ENCODE measurements at regions not wholly inside any gene's neighbourhood (a gene's known extent, or its start where the extent isn't known, plus 50 kb on each side); places are given as distances from the start of the nearest gene placed in this dataset.

DNA sequence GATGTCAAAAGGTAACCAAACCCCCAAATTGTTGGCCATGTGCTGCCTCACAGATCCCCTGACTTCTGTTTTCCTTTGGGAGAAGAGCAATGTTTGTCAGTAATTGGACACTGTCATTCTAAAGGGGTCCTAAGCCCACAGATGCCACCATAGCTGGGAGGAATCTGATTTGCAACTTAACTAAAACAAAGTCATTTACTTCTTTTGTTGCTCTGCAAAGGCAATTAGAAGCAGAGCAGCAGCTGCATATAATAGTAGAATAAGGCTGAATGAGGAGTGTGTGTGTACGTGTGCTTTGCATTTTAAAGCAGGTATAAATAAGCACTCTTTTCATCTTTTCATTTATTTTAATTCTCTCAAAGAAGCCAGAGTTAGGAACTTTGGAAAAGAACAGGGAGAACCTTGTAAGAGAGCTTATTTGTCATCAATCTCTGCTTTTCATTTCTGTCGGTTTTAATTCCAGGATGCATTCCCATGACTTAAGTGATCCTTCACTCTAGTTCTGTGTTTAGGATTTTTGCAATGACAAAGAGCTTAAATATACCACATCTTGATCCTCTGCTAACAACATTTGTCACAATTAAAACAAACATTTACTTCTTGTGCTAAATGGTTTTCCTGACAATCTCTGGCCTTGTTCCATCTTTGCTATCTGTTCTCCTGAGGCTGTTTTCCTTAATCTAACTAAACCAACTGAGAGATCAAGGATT lies 530.2 kb upstream of the CBLB start:
- Histone ChIP-seq H3K9ac (ENCODE audit: low read depth, low read length) (no peak overlapping the region), H3K27me3 (ENCODE audit: control insufficient read depth, insufficient read depth, low read length) (no peaks in the 10 kb centered on the region), H3K36me3 (ENCODE audit: control insufficient read depth, insufficient read depth, low read length) (no peaks in the 10 kb centered on the region), H3K9me3 (ENCODE audit: control insufficient read depth, insufficient read depth, low read length) (no peaks in the 10 kb centered on the region), H3K4me1 (ENCODE audit: control insufficient read depth, insufficient read depth, low read length) (peaks cover 8% of the 10 kb centered on the region), H3K4me3 (ENCODE audit: low read depth, low read length) (no peak overlapping the region)

DNA sequence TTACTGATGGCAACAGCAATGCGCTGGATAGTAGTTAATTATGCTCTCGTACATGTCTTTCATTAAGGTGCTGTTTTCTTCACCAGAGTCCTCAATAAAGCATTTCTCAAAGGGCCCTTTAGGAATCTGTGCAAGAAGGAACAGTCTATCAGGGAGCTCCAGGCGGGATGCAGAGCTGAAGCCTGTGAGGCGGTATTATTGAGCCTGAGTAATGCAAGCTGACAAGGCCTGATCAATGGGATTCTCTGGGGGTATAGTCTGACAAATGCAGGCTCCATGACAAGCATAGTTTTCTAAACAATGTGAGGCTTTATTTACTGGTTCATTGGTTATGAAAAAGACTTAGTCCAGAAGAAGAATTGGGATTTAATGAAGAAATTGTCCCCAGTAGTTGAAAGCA lies 530.9 kb upstream of the CBLB start:
- H3K27me3 ChIP-seq (ENCODE audit: control insufficient read depth, insufficient read depth, low read length) = no peaks in the 10 kb centered on the region

DNA sequence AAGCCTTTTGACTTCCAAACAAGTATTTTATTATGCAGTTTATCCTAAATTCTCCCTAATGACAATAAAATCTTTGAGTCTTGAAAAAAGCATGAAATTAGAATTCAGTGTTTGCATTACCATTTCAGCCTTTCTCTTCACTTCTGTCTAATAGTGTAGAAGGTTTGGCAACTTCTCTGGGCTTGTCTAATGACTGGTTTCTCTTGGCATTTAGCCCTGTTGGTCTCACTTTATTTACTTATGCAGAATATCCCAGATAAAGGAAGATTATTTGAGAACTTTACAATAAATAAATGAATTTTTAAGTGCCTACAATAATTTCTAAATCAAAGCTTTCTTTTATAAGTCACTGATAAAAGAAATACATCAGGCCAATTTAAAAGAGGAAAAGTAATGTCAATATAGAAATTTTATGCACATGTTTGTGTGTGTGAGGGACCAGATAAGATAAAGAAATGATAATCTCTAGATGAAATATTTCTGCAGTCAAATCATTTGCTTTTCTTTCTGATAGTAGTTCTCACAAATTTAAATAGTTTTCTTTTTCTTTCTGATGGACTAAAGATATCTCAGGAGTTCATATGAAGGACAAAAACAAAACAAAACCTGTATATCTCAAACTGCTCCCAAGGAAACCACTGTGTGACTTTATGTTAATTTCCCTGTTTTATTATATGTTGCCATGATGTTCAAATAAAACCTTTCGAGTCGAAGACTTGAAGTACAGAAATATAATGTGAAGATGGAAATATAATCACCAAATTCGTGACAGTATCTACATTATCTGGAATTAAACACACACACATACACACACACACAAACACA lies 533.1 kb upstream of the CBLB start:
- no peaks in the 10 kb centered on the region for H3K27me3 ChIP-seq (ENCODE audit: control insufficient read depth, insufficient read depth, low read length)
- H3K36me3 ChIP-seq (ENCODE audit: control insufficient read depth, insufficient read depth, low read length) = no peaks in the 10 kb centered on the region
- no peak overlapping the region for H3K9ac ChIP-seq (ENCODE audit: low read depth, low read length)
- H3K4me3 ChIP-seq (ENCODE audit: low read depth, low read length) = no peak overlapping the region
- peaks cover 8% of the 10 kb centered on the region for H3K4me1 ChIP-seq (ENCODE audit: control insufficient read depth, insufficient read depth, low read length)
- H3K9me3 ChIP-seq (ENCODE audit: control insufficient read depth, insufficient read depth, low read length) = no peaks in the 10 kb centered on the region

More for the DNA sequence above, 530.9 kb upstream of the CBLB start:
- H3K4me1 ChIP-seq (ENCODE audit: control insufficient read depth, insufficient read depth, low read length) = peaks cover 8% of the 10 kb centered on the region
- no peaks in the 10 kb centered on the region for H3K9me3 ChIP-seq (ENCODE audit: control insufficient read depth, insufficient read depth, low read length)
- H3K4me3 ChIP-seq (ENCODE audit: low read depth, low read length) = no peak overlapping the region
- no peak overlapping the region for H3K9ac ChIP-seq (ENCODE audit: low read depth, low read length)
- no peaks in the 10 kb centered on the region for H3K36me3 ChIP-seq (ENCODE audit: control insufficient read depth, insufficient read depth, low read length)

DNA sequence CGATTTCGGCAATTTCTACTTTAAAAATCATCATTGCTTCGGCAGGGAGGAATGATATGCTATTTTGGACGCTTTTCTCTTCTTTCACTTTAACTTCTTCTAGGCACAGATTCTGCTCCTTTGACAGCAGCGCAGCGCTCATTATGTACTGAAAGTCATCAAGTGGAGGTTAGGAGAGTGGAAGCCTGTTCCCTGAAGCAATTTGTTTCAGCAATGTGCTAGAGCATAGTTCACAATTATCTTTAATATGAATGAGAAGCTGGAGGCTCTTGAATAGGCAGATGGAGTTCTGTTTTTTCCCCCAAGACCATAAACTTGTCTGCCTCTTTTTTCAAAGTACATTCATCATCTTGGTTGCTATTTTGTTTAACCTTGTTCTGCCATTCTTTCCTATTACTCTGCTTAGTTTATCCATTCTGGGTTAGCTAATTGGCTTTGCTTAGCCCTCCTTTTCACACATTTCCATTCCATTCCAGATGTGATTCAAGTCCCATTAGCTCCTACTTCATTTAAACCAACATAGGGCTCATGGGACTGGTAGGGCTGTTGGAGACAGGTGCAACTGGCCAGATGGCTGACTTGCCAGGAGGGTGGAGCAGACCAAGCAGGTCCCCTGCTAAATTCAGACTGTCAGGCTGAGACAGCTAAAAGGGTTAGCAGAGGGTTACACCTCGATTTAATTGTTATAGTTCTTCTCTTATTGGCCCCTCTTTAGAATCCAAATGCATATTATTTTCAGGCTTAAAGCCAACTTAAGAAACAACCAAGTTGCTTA lies 534.7 kb upstream of the CBLB start:
- Histone ChIP-seq H3K4me1 (ENCODE audit: control insufficient read depth, insufficient read depth, low read length) (peaks cover 7% of the 10 kb centered on the region), H3K9ac (ENCODE audit: low read depth, low read length) (no peak overlapping the region), H3K9me3 (ENCODE audit: control insufficient read depth, insufficient read depth, low read length) (no peaks in the 10 kb centered on the region), H3K27me3 (ENCODE audit: control insufficient read depth, insufficient read depth, low read length) (no peaks in the 10 kb centered on the region), H3K4me3 (ENCODE audit: low read depth, low read length) (no peak overlapping the region), H3K36me3 (ENCODE audit: control insufficient read depth, insufficient read depth, low read length) (no peaks in the 10 kb centered on the region)

DNA sequence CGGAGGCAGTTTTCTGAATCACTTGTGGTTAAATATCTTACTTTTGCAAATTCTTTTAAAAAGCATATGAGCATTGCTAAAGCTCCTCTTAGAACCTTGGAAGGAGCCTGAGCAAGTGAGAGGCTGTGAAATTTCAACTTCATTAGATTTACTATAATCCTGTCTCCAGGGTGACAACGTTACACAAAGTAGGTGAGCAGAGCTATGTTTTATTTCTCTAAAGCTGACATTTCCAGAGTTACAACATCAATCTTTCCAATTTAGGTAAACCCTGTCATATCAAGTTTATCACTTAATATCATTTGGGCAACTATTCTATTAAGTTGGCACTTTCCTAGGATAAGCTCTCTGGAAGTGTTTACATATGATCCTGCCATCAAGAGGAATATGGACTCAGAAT lies 544.9 kb upstream of the CBLB start:
- Histone ChIP-seq H3K9me3 (ENCODE audit: control insufficient read depth, insufficient read depth, low read length) (no peaks in the 10 kb centered on the region), H3K27me3 (ENCODE audit: control insufficient read depth, insufficient read depth, low read length) (no peaks in the 10 kb centered on the region), H3K9ac (ENCODE audit: low read depth, low read length) (no peak overlapping the region), H3K4me3 (ENCODE audit: low read depth, low read length) (no peak overlapping the region), H3K4me1 (ENCODE audit: control insufficient read depth, insufficient read depth, low read length) (no peaks in the 10 kb centered on the region), H3K36me3 (ENCODE audit: control insufficient read depth, insufficient read depth, low read length) (no peaks in the 10 kb centered on the region)

DNA sequence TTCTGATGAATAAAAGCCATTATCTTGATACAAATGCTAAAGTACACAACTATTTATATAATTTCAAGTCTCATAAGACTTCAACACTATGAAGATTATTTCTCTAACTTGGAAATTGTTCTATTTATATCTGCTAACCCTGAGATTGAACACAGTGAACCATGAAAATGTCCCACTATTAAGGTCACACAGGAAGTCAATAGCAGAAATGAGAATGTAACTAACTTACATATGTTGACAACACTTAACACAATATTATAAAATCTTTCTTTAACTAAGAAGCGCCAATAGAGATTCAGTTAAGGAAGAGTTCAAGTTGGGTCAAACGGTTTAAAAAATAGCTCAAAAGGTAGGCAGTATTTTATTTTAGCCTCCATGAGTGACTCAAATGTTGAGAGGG lies 551.8 kb upstream of the CBLB start:
- H3K4me3 ChIP-seq (ENCODE audit: low read depth, low read length) = no peak overlapping the region
- no peaks in the 10 kb centered on the region for H3K4me1 ChIP-seq (ENCODE audit: control insufficient read depth, insufficient read depth, low read length)
- no peaks in the 10 kb centered on the region for H3K9me3 ChIP-seq (ENCODE audit: control insufficient read depth, insufficient read depth, low read length)
- no peak overlapping the region for H3K9ac ChIP-seq (ENCODE audit: low read depth, low read length)
- H3K27me3 ChIP-seq (ENCODE audit: control insufficient read depth, insufficient read depth, low read length) = no peaks in the 10 kb centered on the region
- no peaks in the 10 kb centered on the region for H3K36me3 ChIP-seq (ENCODE audit: control insufficient read depth, insufficient read depth, low read length)

DNA sequence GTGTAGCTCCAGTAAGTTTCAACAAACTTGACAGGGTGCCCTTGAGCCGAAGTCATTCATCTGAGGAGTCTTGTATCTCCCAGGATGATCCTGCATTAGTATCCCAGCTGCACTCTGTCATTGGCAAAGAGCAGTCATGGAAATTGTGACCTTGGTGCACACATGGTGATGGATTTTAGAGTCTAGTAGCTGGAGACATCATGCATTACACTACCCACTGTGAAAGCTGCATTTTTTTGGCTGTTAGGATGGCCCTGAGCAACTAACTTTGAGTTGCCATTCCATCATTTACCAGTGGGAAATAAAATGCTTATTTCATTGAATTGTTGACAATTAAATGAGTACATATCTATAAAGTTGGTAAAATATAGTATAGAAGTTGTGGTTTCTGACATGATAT lies 552.6 kb upstream of the CBLB start:
- no peak overlapping the region for H3K4me3 ChIP-seq (ENCODE audit: low read depth, low read length)
- no peak overlapping the region for H3K9ac ChIP-seq (ENCODE audit: low read depth, low read length)
- no peaks in the 10 kb centered on the region for H3K36me3 ChIP-seq (ENCODE audit: control insufficient read depth, insufficient read depth, low read length)
- no peaks in the 10 kb centered on the region for H3K4me1 ChIP-seq (ENCODE audit: control insufficient read depth, insufficient read depth, low read length)
- H3K9me3 ChIP-seq (ENCODE audit: control insufficient read depth, insufficient read depth, low read length) = no peaks in the 10 kb centered on the region
- no peaks in the 10 kb centered on the region for H3K27me3 ChIP-seq (ENCODE audit: control insufficient read depth, insufficient read depth, low read length)

DNA sequence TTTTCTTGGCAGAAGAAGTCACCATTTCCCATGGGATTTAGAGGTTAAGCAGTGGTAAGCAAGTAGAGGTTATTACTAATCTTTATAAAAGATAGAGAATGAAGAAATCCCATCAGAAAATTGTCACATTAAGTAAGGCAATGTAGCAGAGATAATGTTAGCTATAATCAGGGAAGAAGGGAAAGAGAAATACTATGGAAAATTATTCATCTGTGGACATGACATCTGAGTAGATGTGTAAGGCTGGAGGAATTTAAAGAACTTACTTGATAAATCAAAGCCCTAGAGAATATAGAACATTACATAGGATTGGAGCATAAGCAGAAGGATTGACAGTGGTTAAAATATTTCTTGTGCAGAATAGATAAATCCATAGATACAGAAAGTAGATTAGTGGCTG lies 553.1 kb upstream of the CBLB start:
- Histone ChIP-seq H3K9me3 (ENCODE audit: control insufficient read depth, insufficient read depth, low read length) (no peaks in the 10 kb centered on the region), H3K4me1 (ENCODE audit: control insufficient read depth, insufficient read depth, low read length) (no peaks in the 10 kb centered on the region), H3K27me3 (ENCODE audit: control insufficient read depth, insufficient read depth, low read length) (no peaks in the 10 kb centered on the region)

DNA sequence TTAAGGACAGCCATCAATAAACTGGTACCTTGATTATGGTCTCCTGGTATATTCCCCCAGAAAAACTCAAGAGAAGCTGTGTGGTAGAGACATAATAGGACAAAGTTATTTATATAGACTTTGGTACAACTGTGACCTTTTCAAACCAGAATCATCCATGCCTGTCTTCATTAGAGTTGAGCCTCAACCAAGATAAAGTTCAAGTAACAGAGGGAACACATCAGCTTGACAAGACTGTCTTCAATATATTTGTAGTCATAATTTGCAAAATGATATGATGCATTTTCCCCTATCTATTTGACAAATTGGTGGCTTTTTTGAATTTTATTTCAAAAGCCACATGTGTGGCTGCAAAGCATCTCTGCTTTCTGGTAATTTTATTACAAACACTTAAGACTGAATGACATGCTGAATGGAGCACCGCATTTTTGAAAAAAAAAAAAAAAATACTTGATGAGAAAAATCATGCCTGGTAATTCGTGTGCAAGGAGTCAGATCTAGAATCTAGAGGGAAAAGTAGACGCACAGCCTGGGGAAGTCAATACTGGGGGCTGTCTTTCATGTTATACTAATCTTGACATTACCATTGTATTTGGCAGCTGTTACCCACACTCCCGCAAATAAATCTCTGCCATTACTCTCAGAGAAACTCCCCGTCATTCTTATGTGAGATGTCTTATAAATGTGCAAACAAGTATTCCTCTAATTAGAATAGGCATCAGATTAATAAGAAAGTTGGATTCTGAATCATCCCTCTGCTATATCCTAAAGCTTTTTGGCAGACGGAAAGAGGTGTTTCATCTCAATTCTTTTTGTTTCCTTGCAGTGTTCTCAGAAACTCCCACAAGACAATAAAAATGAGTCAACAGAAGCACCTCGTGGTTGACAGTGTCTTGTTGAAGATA lies 554.8 kb upstream of the CBLB start:
- Histone ChIP-seq H3K4me3 (ENCODE audit: low read depth, low read length) (no peak overlapping the region), H3K9me3 (ENCODE audit: control insufficient read depth, insufficient read depth, low read length) (no peaks in the 10 kb centered on the region), H3K36me3 (ENCODE audit: control insufficient read depth, insufficient read depth, low read length) (no peaks in the 10 kb centered on the region), H3K27me3 (ENCODE audit: control insufficient read depth, insufficient read depth, low read length) (no peaks in the 10 kb centered on the region), H3K9ac (ENCODE audit: low read depth, low read length) (no peak overlapping the region), H3K4me1 (ENCODE audit: control insufficient read depth, insufficient read depth, low read length) (no peaks in the 10 kb centered on the region)

More for the DNA sequence above, 553.1 kb upstream of the CBLB start:
- H3K36me3 ChIP-seq (ENCODE audit: control insufficient read depth, insufficient read depth, low read length) = no peaks in the 10 kb centered on the region
- no peak overlapping the region for H3K9ac ChIP-seq (ENCODE audit: low read depth, low read length)
- H3K4me3 ChIP-seq (ENCODE audit: low read depth, low read length) = no peak overlapping the region

DNA sequence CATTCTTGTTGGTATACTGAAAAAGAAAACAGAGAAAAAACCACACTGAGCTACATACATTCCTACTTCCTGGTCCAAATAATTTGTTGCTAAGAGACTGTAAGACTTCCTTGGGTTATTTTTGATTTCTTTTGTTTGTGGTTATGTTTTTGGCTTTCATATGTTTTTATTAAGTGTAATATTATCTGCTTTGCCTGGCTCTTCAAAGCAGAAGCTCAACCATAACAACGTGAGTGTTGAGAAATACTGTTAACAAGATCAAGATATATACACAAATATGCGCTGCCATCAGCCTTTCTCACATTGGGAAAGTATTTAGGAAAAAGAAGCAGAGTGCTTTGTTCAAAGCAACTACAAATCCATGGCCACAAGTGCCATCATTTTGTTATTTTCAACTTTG lies 556.2 kb upstream of the CBLB start:
- H3K4me3 ChIP-seq (ENCODE audit: low read depth, low read length) = no peak overlapping the region
- H3K27me3 ChIP-seq (ENCODE audit: control insufficient read depth, insufficient read depth, low read length) = no peaks in the 10 kb centered on the region
- no peak overlapping the region for H3K9ac ChIP-seq (ENCODE audit: low read depth, low read length)
- H3K36me3 ChIP-seq (ENCODE audit: control insufficient read depth, insufficient read depth, low read length) = no peaks in the 10 kb centered on the region
- no peaks in the 10 kb centered on the region for H3K9me3 ChIP-seq (ENCODE audit: control insufficient read depth, insufficient read depth, low read length)
- no peaks in the 10 kb centered on the region for H3K4me1 ChIP-seq (ENCODE audit: control insufficient read depth, insufficient read depth, low read length)

- Histone ChIP-seq H3K36me3 (ENCODE audit: control insufficient read depth, insufficient read depth, low read length) (no peaks in the 10 kb centered on the region), H3K9ac (ENCODE audit: low read depth, low read length) (no peak overlapping the region), H3K4me1 (ENCODE audit: control insufficient read depth, insufficient read depth, low read length) (no peaks in the 10 kb centered on the region), H3K27me3 (ENCODE audit: control insufficient read depth, insufficient read depth, low read length) (no peaks in the 10 kb centered on the region), H3K4me3 (ENCODE audit: low read depth, low read length) (no peak overlapping the region), H3K9me3 (ENCODE audit: control insufficient read depth, insufficient read depth, low read length) (no peaks in the 10 kb centered on the region)
These were observed 557.1 kb upstream of the CBLB start for GRCh38 chr3:106425916-106426315.

Measured in iPS-15b (cell line).